ENCODE measurements at regions not wholly inside any gene's neighbourhood (a gene's known extent, or its start where the extent isn't known, plus 50 kb on each side); places are given as distances from the start of the nearest gene placed in this dataset.

DNA sequence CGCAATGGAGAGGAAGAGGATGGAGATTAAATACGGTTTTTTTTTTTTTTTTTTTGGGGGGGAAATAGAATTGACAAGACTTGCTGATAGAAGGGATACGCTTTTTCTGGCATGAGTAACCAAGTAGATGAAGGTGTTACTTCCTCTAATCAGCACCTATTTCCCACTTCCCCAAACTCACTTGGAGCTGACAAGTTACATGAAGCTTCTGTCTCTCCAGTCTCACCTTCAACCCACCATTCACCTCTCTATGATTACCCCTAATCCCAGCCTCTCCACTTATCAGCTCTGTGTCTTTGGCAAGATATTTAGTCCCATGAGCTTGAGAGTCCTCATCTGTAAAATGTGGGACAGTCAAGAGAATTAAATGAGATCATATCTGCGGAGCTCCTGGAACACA, 185.9 kb upstream of the HS3ST3A1 start:
- Histone ChIP-seq H3K9me3 (ENCODE audit: insufficient read depth, low read length) (no peaks in the 10 kb centered on the region), H3K27ac (ENCODE audit: low read length) (no peak overlapping the region), H3K36me3 (replicated peaks; ENCODE audit: low read depth, low read length) (no peaks in the 10 kb centered on the region), H3K9ac (ENCODE audit: low read length) (no peak overlapping the region), H3K4me3 (ENCODE audit: low read length) (no peak overlapping the region), H4K20me1 (ENCODE audit: insufficient read depth, low read length) (no peaks in the 10 kb centered on the region), H3K27me3 (ENCODE audit: low read depth, low read length) (no peaks in the 10 kb centered on the region), H2AFZ (ENCODE audit: low read depth, low read length) (no peak overlapping the region), H3K79me2 (ENCODE audit: low read length) (no peaks in the 10 kb centered on the region), H3K4me2 (ENCODE audit: low read length) (no peak overlapping the region), H3K4me1 (ENCODE audit: low read length) (no peaks in the 10 kb centered on the region; the same call in 1 of the 2 replicates)
- TF ChIP-seq, protein P1, sequence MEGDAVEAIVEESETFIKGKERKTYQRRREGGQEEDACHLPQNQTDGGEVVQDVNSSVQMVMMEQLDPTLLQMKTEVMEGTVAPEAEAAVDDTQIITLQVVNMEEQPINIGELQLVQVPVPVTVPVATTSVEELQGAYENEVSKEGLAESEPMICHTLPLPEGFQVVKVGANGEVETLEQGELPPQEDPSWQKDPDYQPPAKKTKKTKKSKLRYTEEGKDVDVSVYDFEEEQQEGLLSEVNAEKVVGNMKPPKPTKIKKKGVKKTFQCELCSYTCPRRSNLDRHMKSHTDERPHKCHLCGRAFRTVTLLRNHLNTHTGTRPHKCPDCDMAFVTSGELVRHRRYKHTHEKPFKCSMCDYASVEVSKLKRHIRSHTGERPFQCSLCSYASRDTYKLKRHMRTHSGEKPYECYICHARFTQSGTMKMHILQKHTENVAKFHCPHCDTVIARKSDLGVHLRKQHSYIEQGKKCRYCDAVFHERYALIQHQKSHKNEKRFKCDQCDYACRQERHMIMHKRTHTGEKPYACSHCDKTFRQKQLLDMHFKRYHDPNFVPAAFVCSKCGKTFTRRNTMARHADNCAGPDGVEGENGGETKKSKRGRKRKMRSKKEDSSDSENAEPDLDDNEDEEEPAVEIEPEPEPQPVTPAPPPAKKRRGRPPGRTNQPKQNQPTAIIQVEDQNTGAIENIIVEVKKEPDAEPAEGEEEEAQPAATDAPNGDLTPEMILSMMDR (IDR thresholded peaks at IDR 0.05; ENCODE audit: low read depth, low read length): no peak
- no peak for TF ChIP-seq EZH2phosphoT487 (IDR thresholded peaks at IDR 0.05; ENCODE audit: low read depth)

DNA sequence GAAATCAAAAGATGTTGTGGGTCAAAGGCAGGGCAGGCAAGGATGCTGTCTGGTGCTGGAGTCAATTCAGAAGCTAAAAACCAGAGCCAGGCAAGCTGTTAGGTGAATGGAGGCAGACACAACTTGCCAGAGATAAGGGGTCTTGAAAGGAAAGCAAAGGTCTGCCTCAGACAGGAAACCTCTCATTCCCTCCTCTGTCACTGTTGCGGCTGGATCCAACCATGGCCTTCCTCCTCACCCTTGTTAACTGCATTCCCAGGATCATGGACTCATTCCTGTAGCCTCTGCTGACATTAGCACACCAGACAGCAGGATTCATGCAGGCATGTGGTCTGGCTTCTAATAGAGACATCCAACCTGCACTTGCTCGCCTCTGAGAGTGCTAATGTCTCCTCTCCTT, 186.7 kb upstream of the HS3ST3A1 start:
- H3K27me3 ChIP-seq (ENCODE audit: low read depth, low read length): no peaks in the 10 kb centered on the region
- no peak overlapping the region for H3K9ac ChIP-seq (ENCODE audit: low read length)
- TF ChIP-seq EZH2phosphoT487 (IDR thresholded peaks at IDR 0.05; ENCODE audit: low read depth): no peak
- TF ChIP-seq, protein P1 (IDR thresholded peaks at IDR 0.05; ENCODE audit: low read depth, low read length): no peak
- H3K36me3 ChIP-seq (replicated peaks; ENCODE audit: low read depth, low read length): no peaks in the 10 kb centered on the region
- H3K4me1 ChIP-seq (ENCODE audit: low read length): no peaks in the 10 kb centered on the region; the same call in 1 of the 2 replicates
- H3K27ac ChIP-seq (ENCODE audit: low read length): no peak overlapping the region
- no peaks in the 10 kb centered on the region for H3K79me2 ChIP-seq (ENCODE audit: low read length)
- no peak overlapping the region for H3K4me3 ChIP-seq (ENCODE audit: low read length)
- no peaks in the 10 kb centered on the region for H4K20me1 ChIP-seq (ENCODE audit: insufficient read depth, low read length)
- H3K9me3 ChIP-seq (ENCODE audit: insufficient read depth, low read length): no peaks in the 10 kb centered on the region
- no peak overlapping the region for H2AFZ ChIP-seq (ENCODE audit: low read depth, low read length)
- no peak overlapping the region for H3K4me2 ChIP-seq (ENCODE audit: low read length)

GRCh38 chr17:13792314-13792713, 190.6 kb upstream of the HS3ST3A1 start:
- no peak overlapping the region for H2AFZ ChIP-seq (ENCODE audit: low read depth, low read length)
- no peaks in the 10 kb centered on the region for H4K20me1 ChIP-seq (ENCODE audit: insufficient read depth, low read length)
- no peaks in the 10 kb centered on the region; the same call in 1 of the 2 replicates for H3K4me1 ChIP-seq (ENCODE audit: low read length)
- no peaks in the 10 kb centered on the region for H3K9me3 ChIP-seq (ENCODE audit: insufficient read depth, low read length)
- no peaks in the 10 kb centered on the region for H3K27me3 ChIP-seq (ENCODE audit: low read depth, low read length)
- H3K79me2 ChIP-seq (ENCODE audit: low read length): no peaks in the 10 kb centered on the region
- H3K27ac ChIP-seq (ENCODE audit: low read length): no peak overlapping the region
- H3K4me3 ChIP-seq (ENCODE audit: low read length): no peak overlapping the region
- no peak overlapping the region for H3K4me2 ChIP-seq (ENCODE audit: low read length)
- H3K9ac ChIP-seq (ENCODE audit: low read length): no peak overlapping the region
- no peaks in the 10 kb centered on the region for H3K36me3 ChIP-seq (replicated peaks; ENCODE audit: low read depth, low read length)
- no peak for TF ChIP-seq EZH2phosphoT487 (IDR thresholded peaks at IDR 0.05; ENCODE audit: low read depth)
- TF ChIP-seq, protein P1 (IDR thresholded peaks at IDR 0.05; ENCODE audit: low read depth, low read length): no peak

DNA sequence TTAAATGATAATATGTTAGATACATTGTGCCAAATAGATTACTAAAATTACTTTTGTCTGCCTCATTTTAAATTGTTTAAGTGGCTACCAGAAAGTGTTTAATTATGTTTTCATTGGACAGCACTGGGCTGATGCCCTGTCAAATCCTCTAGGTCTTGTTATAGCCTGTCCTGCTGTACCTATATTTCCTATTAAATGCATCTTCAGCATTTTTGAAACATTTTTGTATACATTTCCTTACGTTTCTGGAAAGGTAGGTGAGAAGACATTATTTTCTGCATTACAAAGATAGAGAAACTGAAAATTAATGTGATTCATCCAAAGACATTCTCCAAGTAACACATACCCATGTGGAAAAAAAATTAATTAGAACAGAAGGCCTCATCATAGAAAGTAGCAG, 192.2 kb upstream of the HS3ST3A1 start:
- no peak overlapping the region for H2AFZ ChIP-seq (ENCODE audit: low read depth, low read length)
- no peaks in the 10 kb centered on the region for H3K79me2 ChIP-seq (ENCODE audit: low read length)
- no peak for TF ChIP-seq EZH2phosphoT487 (IDR thresholded peaks at IDR 0.05; ENCODE audit: low read depth)
- TF ChIP-seq, protein P1 (IDR thresholded peaks at IDR 0.05; ENCODE audit: low read depth, low read length): no peak
- no peaks in the 10 kb centered on the region for H3K4me1 ChIP-seq (ENCODE audit: low read length)
- no peak overlapping the region for H3K4me3 ChIP-seq (ENCODE audit: low read length)
- H3K9ac ChIP-seq (ENCODE audit: low read length): no peak overlapping the region
- no peak overlapping the region for H3K27ac ChIP-seq (ENCODE audit: low read length)
- no peaks in the 10 kb centered on the region for H3K9me3 ChIP-seq (ENCODE audit: insufficient read depth, low read length)
- no peaks in the 10 kb centered on the region for H3K27me3 ChIP-seq (ENCODE audit: low read depth, low read length)
- no peak overlapping the region for H3K4me2 ChIP-seq (ENCODE audit: low read length)
- H4K20me1 ChIP-seq (ENCODE audit: insufficient read depth, low read length): no peaks in the 10 kb centered on the region
- H3K36me3 ChIP-seq (replicated peaks; ENCODE audit: low read depth, low read length): no peaks in the 10 kb centered on the region

Measured in OCI-LY3 (cell line).